Tibial nerve (tissue), 4 donors: ENCODE measurements at regions not wholly inside any gene's neighbourhood (a gene's known extent, or its start where the extent isn't known, plus 50 kb on each side); places are given as distances from the start of the nearest gene placed in this dataset.

Experiments used
- CTCF ChIP-seq, 5 experiments: fragments of 200-600 bp in 3 of 5; fragments of 450-650 bp in 2 of 5; sonication (generic) in 3 of 5; IDR thresholded peaks; one replicate each; pipeline ENCODE4 v1.5.1; 2016 to 2019; ENCODE audit warnings: antibody characterized with exemption in 5 of 5, mild to moderate bottlenecking in 3 of 5, moderate library complexity in 2 of 5
- EP300 ChIP-seq, 2 donors: sonication (generic); formaldehyde crosslinking; IDR thresholded peaks; one replicate each; pipeline ENCODE4 v1.6.1; 2017; ENCODE audit warnings: antibody characterized with exemption in 2 of 2, mild to moderate bottlenecking in 1 of 2
- POLR2A ChIP-seq, 2 donors: fragments of 450-650 bp; IDR thresholded peaks; one replicate each; pipeline ENCODE4 v1.6.1; 2017; ENCODE audit warnings: antibody characterized with exemption in 2 of 2, mild to moderate bottlenecking in 2 of 2, moderate library complexity in 2 of 2

- no peak for TF ChIP-seq CTCF (IDR thresholded peaks at IDR 0.05)
- no peak for TF ChIP-seq POLR2A (IDR thresholded peaks at IDR 0.05)
- no peak for TF ChIP-seq EP300 (IDR thresholded peaks at IDR 0.05)
Observed at GRCh38 chr17:77036841-77037381, 103.9 kb upstream of the SEC14L1 start.
